ENCODE measurements at regions not wholly inside any gene's neighbourhood (a gene's known extent, or its start where the extent isn't known, plus 50 kb on each side); places are given as distances from the start of the nearest gene placed in this dataset.
A peak's percentile ranks its signal among the peaks of the same experiment; 100 is the strongest.

DNA sequence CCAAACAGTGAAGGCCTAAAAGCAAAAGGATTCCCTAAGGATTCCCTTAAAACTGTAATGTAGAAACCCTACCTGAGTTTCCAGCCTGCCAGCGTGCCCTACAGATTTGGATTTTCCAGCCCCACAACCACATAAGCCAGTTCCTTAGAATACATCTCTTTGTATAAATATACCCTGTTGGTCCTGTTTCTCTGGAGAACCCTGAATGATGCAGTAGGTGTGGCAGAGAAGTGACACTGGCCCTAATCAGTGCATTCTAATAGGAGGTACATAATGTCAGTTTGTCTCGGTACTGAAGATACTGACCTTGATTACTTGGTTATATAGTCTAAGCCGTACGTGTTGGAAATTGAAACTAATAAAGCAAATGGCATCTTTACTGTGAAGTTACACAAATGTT lies 707.8 kb upstream of the SLC35B3 start (continued):
- TF ChIP-seq, protein P1, sequence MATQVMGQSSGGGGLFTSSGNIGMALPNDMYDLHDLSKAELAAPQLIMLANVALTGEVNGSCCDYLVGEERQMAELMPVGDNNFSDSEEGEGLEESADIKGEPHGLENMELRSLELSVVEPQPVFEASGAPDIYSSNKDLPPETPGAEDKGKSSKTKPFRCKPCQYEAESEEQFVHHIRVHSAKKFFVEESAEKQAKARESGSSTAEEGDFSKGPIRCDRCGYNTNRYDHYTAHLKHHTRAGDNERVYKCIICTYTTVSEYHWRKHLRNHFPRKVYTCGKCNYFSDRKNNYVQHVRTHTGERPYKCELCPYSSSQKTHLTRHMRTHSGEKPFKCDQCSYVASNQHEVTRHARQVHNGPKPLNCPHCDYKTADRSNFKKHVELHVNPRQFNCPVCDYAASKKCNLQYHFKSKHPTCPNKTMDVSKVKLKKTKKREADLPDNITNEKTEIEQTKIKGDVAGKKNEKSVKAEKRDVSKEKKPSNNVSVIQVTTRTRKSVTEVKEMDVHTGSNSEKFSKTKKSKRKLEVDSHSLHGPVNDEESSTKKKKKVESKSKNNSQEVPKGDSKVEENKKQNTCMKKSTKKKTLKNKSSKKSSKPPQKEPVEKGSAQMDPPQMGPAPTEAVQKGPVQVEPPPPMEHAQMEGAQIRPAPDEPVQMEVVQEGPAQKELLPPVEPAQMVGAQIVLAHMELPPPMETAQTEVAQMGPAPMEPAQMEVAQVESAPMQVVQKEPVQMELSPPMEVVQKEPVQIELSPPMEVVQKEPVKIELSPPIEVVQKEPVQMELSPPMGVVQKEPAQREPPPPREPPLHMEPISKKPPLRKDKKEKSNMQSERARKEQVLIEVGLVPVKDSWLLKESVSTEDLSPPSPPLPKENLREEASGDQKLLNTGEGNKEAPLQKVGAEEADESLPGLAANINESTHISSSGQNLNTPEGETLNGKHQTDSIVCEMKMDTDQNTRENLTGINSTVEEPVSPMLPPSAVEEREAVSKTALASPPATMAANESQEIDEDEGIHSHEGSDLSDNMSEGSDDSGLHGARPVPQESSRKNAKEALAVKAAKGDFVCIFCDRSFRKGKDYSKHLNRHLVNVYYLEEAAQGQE (IDR thresholded peaks at IDR 0.05; ENCODE audit: low read depth) = no peak
- no peak for TF ChIP-seq POLR2AphosphoS5 (IDR thresholded peaks at IDR 0.05; ENCODE audit: low read depth, low read length)
- TF ChIP-seq JUND (IDR thresholded peaks at IDR 0.05) = no peak
- TF ChIP-seq EZH2 (IDR thresholded peaks at IDR 0.05) = no peak

- no peak overlapping the region for H3K4me3 ChIP-seq (replicated peaks in 1 of 2; ENCODE audit: low read depth in 1 of 2, low read length in 2 of 2)
- no peaks in the 10 kb centered on the region for H3K79me2 ChIP-seq (ENCODE audit: insufficient read depth, low read length)
- no peak overlapping the region for H3K27ac ChIP-seq (ENCODE audit: low read depth, low read length)
- intact Hi-C loops (cut with micrococcal nuclease) = no loop called here
- H4K20me1 ChIP-seq (ENCODE audit: insufficient read depth) = no peaks in the 10 kb centered on the region
- H3K4me1 ChIP-seq (ENCODE audit: control insufficient read depth in 1 of 2, insufficient read depth in 2 of 2, low read length in 2 of 2) = peaks cover 0 to 11% of the 10 kb centered on the region in 2 experiments; a peak in 2 of 4 replicates
- DNase-seq (ENCODE audit: low read depth, low spot score) = no peak
- no peaks in the 10 kb centered on the region for H3K9me3 ChIP-seq (ENCODE audit: control insufficient read depth in 1 of 2, insufficient read depth in 1 of 2, low read depth in 1 of 2, low read length in 2 of 2)
- H3K4me2 ChIP-seq (ENCODE audit: low read length) = peak overlapping the region; percentile 9; the same call in 1 of the 2 replicates
- TF ChIP-seq JUND (IDR thresholded peaks at IDR 0.05) (no peak), FOSL1 (IDR thresholded peaks at IDR 0.05; ENCODE audit: low read depth) (no peak), RAD21 (IDR thresholded peaks at IDR 0.05; ENCODE audit: low read depth) (no peak), TCF7L2 (IDR thresholded peaks at IDR 0.05; ENCODE audit: borderline replicate concordance, extremely low read depth, insufficient read depth, insufficient read length) (no peak), EGR1 (IDR thresholded peaks at IDR 0.05; ENCODE audit: low read depth) (no peak), POLR2AphosphoS5 (IDR thresholded peaks at IDR 0.05; ENCODE audit: low read depth, low read length) (no peak), POLR2A (IDR thresholded peaks at IDR 0.05; ENCODE audit: borderline replicate concordance, extremely low read depth, insufficient read depth, insufficient read length) (no peak), EZH2phosphoT487 (IDR thresholded peaks at IDR 0.05; ENCODE audit: borderline replicate concordance) (no peak), CEBPB (IDR thresholded peaks at IDR 0.05; ENCODE audit: low read depth) (no peak), ELF1 (IDR thresholded peaks at IDR 0.05; ENCODE audit: borderline replicate concordance, low read depth) (no peak), YY1 (IDR thresholded peaks at IDR 0.05; ENCODE audit: extremely low read depth, insufficient replicate concordance, low read depth, low read length) (no peak), ZNF274 (IDR thresholded peaks at IDR 0.05; ENCODE audit: low read depth, low read length) (no peak), ZFX (IDR thresholded peaks at IDR 0.05) (no peak)
- TF ChIP-seq, protein P2, sequence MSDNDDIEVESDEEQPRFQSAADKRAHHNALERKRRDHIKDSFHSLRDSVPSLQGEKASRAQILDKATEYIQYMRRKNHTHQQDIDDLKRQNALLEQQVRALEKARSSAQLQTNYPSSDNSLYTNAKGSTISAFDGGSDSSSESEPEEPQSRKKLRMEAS (IDR thresholded peaks at IDR 0.05) = no peak
- TF ChIP-seq, protein P1 (IDR thresholded peaks at IDR 0.05; ENCODE audit: low read depth) = no peak
- H3K9ac ChIP-seq (ENCODE audit: low read length) = no peak overlapping the region
- RAD21 ChIA-PET (ENCODE audit: low non-redundant PET in 1 of 2, low total read pairs in 2 of 2, uncharacterized antibody in 2 of 2, unreplicated experiment in 2 of 2) = no interaction called here
- CTCF ChIA-PET = no interaction called here
- no peak for ATAC-seq
- H3K27me3 ChIP-seq (ENCODE audit: insufficient read depth, low read length) = no peaks in the 10 kb centered on the region
- POLR2A ChIA-PET = no interaction called here
- no TSS peak for BruUV-seq (replicated peaks)
- no peaks in the 10 kb centered on the region for H3K9me2 ChIP-seq (ENCODE audit: insufficient read depth)
- H3K36me3 ChIP-seq (ENCODE audit: control insufficient read depth in 1 of 2, insufficient read depth in 2 of 2, low read length in 2 of 2) = no peaks in the 10 kb centered on the region
- no peak overlapping the region for H2AFZ ChIP-seq (ENCODE audit: low read depth, low read length, poor library complexity, severe bottlenecking)
Observed at GRCh38 chr6:9140951-9141460, 705.7 kb upstream of the SLC35B3 start.
